SK-N-MC (cell line): ENCODE measurements at regions not wholly inside any gene's neighbourhood (a gene's known extent, or its start where the extent isn't known, plus 50 kb on each side); places are given as distances from the start of the nearest gene placed in this dataset.

Experiments
- EZH2 ChIP-seq: fragments of 200-600 bp; sonication (generic); IDR thresholded peaks from one replicate; pipeline ENCODE4 v1.6.1; 2017; ENCODE audit warnings: antibody characterized with exemption
- POLR2AphosphoS5 ChIP-seq: IDR thresholded peaks from 2 replicates; pipeline ENCODE4 v1.6.1; 2012; ENCODE audit warnings: mild to moderate bottlenecking, low read depth, low read length, borderline replicate concordance

GRCh38 chr20:29314294-29314693, 1943.2 kb upstream of the DEFB115 start:
- TF ChIP-seq POLR2AphosphoS5 (no peak), EZH2 (no peak)
